NCI-H1694 treated with DMSO at 0.1 percent for 48 hours (cell line): ENCODE measurements at regions not wholly inside any gene's neighbourhood (a gene's known extent, or its start where the extent isn't known, plus 50 kb on each side); places are given as distances from the start of the nearest gene placed in this dataset.

Source experiments
- DNase-seq: peaks from one replicate; lab custom pipeline; 2025; lab: John Stamatoyannopoulos, UW

DNA sequence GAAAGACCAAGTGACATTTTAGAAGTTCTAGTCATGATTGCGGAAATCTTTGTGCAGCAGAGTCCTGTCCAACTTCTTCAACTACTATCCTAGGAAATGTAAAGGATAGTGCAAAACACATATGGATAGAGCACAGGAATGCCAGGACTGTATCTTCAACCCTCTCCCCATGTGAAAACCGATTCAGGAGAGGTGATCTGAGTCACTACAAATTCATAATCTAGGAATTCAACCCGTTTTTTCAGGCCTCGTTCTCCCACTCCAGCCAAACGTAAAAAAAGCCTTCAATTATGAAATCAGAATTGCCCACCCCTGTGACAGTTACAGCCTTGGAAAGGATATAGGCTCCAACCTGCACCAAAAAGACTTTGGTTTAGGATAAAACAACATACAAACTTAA is 52.9 kb upstream of the RGS1 start:
- DNase-seq: no peak

DNA sequence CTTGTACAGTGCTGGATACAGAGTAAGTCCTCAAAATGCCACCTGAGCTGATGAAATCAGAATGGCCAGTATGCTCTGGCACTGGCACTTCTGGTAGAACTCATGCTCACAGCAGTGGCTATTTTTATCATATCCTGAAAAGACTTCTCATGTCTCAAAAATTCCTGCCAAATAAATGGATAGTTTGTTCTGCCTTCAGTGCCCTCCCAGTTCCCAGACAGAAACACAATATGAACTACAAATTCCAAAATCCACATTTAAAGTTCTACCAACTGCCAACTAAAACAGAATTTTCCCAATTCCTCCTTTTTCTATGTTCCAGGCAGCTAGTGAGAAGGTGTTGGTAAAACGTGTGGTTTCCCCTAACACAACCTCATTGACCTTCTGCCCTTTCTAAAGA is 51.4 kb upstream of the RGS1 start:
- no peak for DNase-seq
